WTC11 (cell line): ENCODE measurements at regions not wholly inside any gene's neighbourhood (a gene's known extent, or its start where the extent isn't known, plus 50 kb on each side); places are given as distances from the start of the nearest gene placed in this dataset.
A peak's percentile ranks its signal among the peaks of the same experiment; 100 is the strongest.

ENCODE experiments used
- ATAC-seq: fragments of 200-7000 bp; cut with Tn5 transposase; 2 replicates; pipeline ENCODE4 v1.10.0; 2021; ENCODE audit warnings: mild to moderate bottlenecking, moderate library complexity
- CTCF ChIA-PET: fragments of 300-600 bp; sonication (Branson Sonifier 250); formaldehyde crosslinking; loops from one replicate; lab custom pipeline; 2021; ENCODE audit warnings: antibody characterized with exemption; lab: Charles Lee
- POLR2A ChIA-PET: fragments of 350-600 bp; sonication (Branson Sonifier 250); formaldehyde crosslinking; loops from one replicate; lab custom pipeline; 2021; ENCODE audit warnings: antibody characterized with exemption; lab: Charles Lee
- DNase-seq: peaks from one replicate; pipeline ENCODE4 v3.0.0; 2021; ENCODE audit warnings: low spot score
- H3K27ac Mint-ChIP-seq: 2 replicates; pipeline ENCODE4 v1.8.0; 2021; ENCODE audit warnings: mixed read lengths
- H3K27me3 Mint-ChIP-seq: 2 replicates; pipeline ENCODE4 v1.8.0; 2021; ENCODE audit warnings: low read depth, mild to moderate bottlenecking, moderate library complexity, mixed read lengths
- H3K36me3 Mint-ChIP-seq: 2 replicates; pipeline ENCODE4 v1.8.0; 2021; ENCODE audit warnings: mixed read lengths
- H3K4me1 Mint-ChIP-seq: 2 replicates; pipeline ENCODE4 v1.8.0; 2022; ENCODE audit warnings: mixed read lengths
- H3K4me3 Mint-ChIP-seq: 2 replicates; pipeline ENCODE4 v1.8.0; 2021; ENCODE audit warnings: mild to moderate bottlenecking, moderate library complexity, mixed read lengths
- H3K9me3 Mint-ChIP-seq: 2 replicates; pipeline ENCODE4 v1.8.0; 2021; ENCODE audit warnings: mixed read lengths
- ATF1 ChIP-seq: sonication (generic); formaldehyde crosslinking; IDR thresholded peaks from 2 replicates; pipeline ENCODE4 v1.8.1; 2023; ENCODE audit warnings: mild to moderate bottlenecking, moderate library complexity, missing genetic modification reagents
- ATF3 ChIP-seq: sonication (generic); formaldehyde crosslinking; conservative IDR thresholded peaks from 2 replicates; pipeline ENCODE4 v1.8.1; 2022; ENCODE audit warnings: mild to moderate bottlenecking, missing genetic modification reagents
- CREB1 ChIP-seq: sonication (generic); formaldehyde crosslinking; IDR thresholded peaks from 2 replicates; pipeline ENCODE4 v1.8.0; 2023; ENCODE audit warnings: mild to moderate bottlenecking, missing genetic modification reagents
- CREM ChIP-seq: sonication (generic); formaldehyde crosslinking; IDR thresholded peaks from 2 replicates; pipeline ENCODE4 v1.8.1; 2022; ENCODE audit warnings: mild to moderate bottlenecking, missing genetic modification reagents, moderate library complexity
- E2F1 ChIP-seq: sonication (generic); formaldehyde crosslinking; IDR thresholded peaks from 2 replicates; pipeline ENCODE4 v1.8.0; 2022; ENCODE audit warnings: mild to moderate bottlenecking, missing genetic modification reagents
- E2F5 ChIP-seq: sonication (generic); formaldehyde crosslinking; IDR thresholded peaks from 2 replicates; pipeline ENCODE4 v1.8.1; 2022; ENCODE audit warnings: mild to moderate bottlenecking, moderate library complexity, missing genetic modification reagents
- ESRRA ChIP-seq: sonication (generic); formaldehyde crosslinking; IDR thresholded peaks from 2 replicates; pipeline ENCODE4 v1.8.1; 2022; ENCODE audit warnings: mild to moderate bottlenecking, missing genetic modification reagents, borderline replicate concordance
- FOXP4 ChIP-seq: sonication (generic); formaldehyde crosslinking; IDR thresholded peaks from 2 replicates; pipeline ENCODE4 v1.8.0; 2022; ENCODE audit warnings: mild to moderate bottlenecking, missing genetic modification reagents
- GTF2I ChIP-seq: fragments of 250-450 bp; sonication (Bioruptor Pico); conservative IDR thresholded peaks from 2 replicates; pipeline ENCODE4 v1.4.0; 2021; ENCODE audit warnings: mild to moderate bottlenecking
- IRF2 ChIP-seq: sonication (generic); formaldehyde crosslinking; IDR thresholded peaks from 2 replicates; pipeline ENCODE4 v1.8.0; 2022; ENCODE audit warnings: low read depth, missing genetic modification reagents, borderline replicate concordance
- MAX ChIP-seq: sonication (generic); formaldehyde crosslinking; IDR thresholded peaks from 2 replicates; pipeline ENCODE4 v1.8.0; 2022; ENCODE audit warnings: mild to moderate bottlenecking, missing genetic modification reagents
- PRDM15 ChIP-seq: sonication (generic); formaldehyde crosslinking; IDR thresholded peaks from 2 replicates; pipeline ENCODE4 v1.8.0; 2022; ENCODE audit warnings: missing genetic modification reagents
- PREB ChIP-seq: sonication (generic); formaldehyde crosslinking; IDR thresholded peaks from 2 replicates; pipeline ENCODE4 v1.8.1; 2022; ENCODE audit warnings: mild to moderate bottlenecking, missing genetic modification reagents, moderate library complexity, borderline replicate concordance
- PRRX2 ChIP-seq: fragments of 250-450 bp; sonication (Bioruptor Pico); IDR thresholded peaks from 2 replicates; pipeline ENCODE4 v1.8.0; 2021; ENCODE audit warnings: mild to moderate bottlenecking
- SOX15 ChIP-seq: fragments of 250-450 bp; sonication (Bioruptor Pico); IDR thresholded peaks from 2 replicates; pipeline ENCODE4 v1.9.0; 2021; ENCODE audit warnings: mild to moderate bottlenecking
- ZBTB43 ChIP-seq: sonication (generic); formaldehyde crosslinking; IDR thresholded peaks from 2 replicates; pipeline ENCODE4 v1.8.1; 2023; ENCODE audit warnings: mild to moderate bottlenecking, missing genetic modification reagents
- ZMAT4 ChIP-seq: fragments of 250-450 bp; sonication (Bioruptor Pico); IDR thresholded peaks from 2 replicates; pipeline ENCODE4 v1.9.0; 2021; ENCODE audit warnings: mild to moderate bottlenecking
- ZNF121 ChIP-seq: sonication (generic); formaldehyde crosslinking; IDR thresholded peaks from 2 replicates; pipeline ENCODE4 v1.8.0; 2023; ENCODE audit warnings: missing genetic modification reagents
- ZNF671 ChIP-seq: fragments of 250-450 bp; sonication (Bioruptor Pico); IDR thresholded peaks from 2 replicates; pipeline ENCODE4 v1.8.0; 2021; ENCODE audit warnings: mild to moderate bottlenecking

GRCh38 chr2:122322815-122323214 lies 567.4 kb downstream of the TSN start:
- TF ChIP-seq E2F1: no peak
- no peak for TF ChIP-seq E2F5 (CRISPR knock-in tag)
- no peak for TF ChIP-seq SOX15 (CRISPR knock-in tag)
- no peak for TF ChIP-seq PREB (CRISPR knock-in tag)
- TF ChIP-seq PRDM15 (CRISPR knock-in tag): no peak
- TF ChIP-seq IRF2 (CRISPR knock-in tag): no peak
- TF ChIP-seq ZMAT4 (CRISPR knock-in tag): no peak
- no peak for TF ChIP-seq FOXP4 (CRISPR knock-in tag)
- TF ChIP-seq CREM (CRISPR knock-in tag): no peak
- TF ChIP-seq ATF1 (CRISPR knock-in tag): no peak
- no peak for TF ChIP-seq ATF3 (CRISPR knock-in tag)
- no peak for TF ChIP-seq GTF2I (CRISPR knock-in tag)
- TF ChIP-seq ZBTB43 (CRISPR knock-in tag): no peak
- no peak for TF ChIP-seq CREB1 (CRISPR knock-in tag)
- no peak for TF ChIP-seq ZNF121 (CRISPR knock-in tag)
- TF ChIP-seq ZNF671: no peak
- TF ChIP-seq PRRX2 (CRISPR knock-in tag): no peak
- no peak for TF ChIP-seq MAX
- no peak for TF ChIP-seq ESRRA (CRISPR knock-in tag)
- TF ChIP-seq, all 79 proteins: peak for 0
- H3K27ac Mint-ChIP-seq: no peak overlapping the region
- no peak overlapping the region for H3K4me3 Mint-ChIP-seq
- H3K9me3 Mint-ChIP-seq: peaks cover 18% of the 10 kb centered on the region
- DNase-seq (no peak), ATAC-seq (peak; percentile 64; the same call in 1 of the 2 replicates)
- no peaks in the 10 kb centered on the region for H3K36me3 Mint-ChIP-seq
- CTCF ChIA-PET: no interaction called here
- peaks cover 8% of the 10 kb centered on the region for H3K4me1 Mint-ChIP-seq
- H3K27me3 Mint-ChIP-seq: no peaks in the 10 kb centered on the region
- POLR2A ChIA-PET: no interaction called here
